ENCODE measurements at regions not wholly inside any gene's neighbourhood (a gene's known extent, or its start where the extent isn't known, plus 50 kb on each side); places are given as distances from the start of the nearest gene placed in this dataset.
"Not testable (repeated sequence)": the region's sequence is repeated elsewhere in the genome, so short reads cannot be mapped to it uniquely, and the experiment has no call there.

DNA sequence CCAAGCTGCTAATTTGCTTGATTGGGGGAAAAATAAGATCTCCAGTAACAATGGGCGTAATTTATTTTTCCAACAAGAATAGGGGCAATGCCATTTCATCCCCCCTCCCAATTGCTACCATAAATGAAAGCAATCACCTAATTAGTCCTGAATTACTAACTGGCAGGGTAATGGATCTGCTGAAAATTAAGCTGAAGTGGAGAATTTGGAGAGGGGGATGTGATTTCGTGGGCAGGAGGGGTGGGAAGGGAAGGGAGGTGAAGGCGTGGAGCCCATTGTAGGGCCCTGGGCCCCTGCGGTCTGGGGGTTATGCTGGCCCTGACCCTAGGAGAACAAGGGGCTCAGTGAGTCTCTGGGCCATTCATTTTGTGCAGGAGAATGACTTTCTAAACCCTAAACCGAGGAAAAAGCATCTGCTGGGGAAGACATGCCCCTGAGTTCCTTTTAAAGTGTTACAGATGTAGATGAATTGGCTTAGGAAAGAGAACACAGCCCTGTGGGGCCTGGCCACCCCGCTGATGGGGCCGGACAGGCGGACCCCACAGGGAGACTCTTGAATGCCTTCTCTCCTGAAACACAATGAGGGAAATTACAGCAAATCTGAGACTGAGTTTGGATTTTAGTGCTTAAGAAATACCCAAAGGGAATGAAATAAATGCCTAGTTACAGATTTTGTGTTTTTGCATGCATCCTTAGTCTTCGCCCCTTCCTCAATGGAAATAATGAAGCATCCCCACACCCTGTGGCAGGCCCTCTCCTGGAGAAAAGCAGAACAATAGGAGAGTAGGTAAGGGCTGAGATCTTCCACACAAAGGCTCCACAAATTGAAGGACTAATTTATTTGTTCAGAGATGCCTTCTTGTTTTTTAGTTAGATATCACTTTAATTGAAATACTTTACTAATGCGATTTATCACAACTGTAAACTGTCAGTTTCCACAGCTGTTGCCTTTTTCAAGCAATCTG, 143.2 kb downstream of the PSAT1 start:
- TF ChIP-seq, protein P1, sequence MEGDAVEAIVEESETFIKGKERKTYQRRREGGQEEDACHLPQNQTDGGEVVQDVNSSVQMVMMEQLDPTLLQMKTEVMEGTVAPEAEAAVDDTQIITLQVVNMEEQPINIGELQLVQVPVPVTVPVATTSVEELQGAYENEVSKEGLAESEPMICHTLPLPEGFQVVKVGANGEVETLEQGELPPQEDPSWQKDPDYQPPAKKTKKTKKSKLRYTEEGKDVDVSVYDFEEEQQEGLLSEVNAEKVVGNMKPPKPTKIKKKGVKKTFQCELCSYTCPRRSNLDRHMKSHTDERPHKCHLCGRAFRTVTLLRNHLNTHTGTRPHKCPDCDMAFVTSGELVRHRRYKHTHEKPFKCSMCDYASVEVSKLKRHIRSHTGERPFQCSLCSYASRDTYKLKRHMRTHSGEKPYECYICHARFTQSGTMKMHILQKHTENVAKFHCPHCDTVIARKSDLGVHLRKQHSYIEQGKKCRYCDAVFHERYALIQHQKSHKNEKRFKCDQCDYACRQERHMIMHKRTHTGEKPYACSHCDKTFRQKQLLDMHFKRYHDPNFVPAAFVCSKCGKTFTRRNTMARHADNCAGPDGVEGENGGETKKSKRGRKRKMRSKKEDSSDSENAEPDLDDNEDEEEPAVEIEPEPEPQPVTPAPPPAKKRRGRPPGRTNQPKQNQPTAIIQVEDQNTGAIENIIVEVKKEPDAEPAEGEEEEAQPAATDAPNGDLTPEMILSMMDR (IDR thresholded peaks at IDR 0.05; ENCODE audit: insufficient read depth, low read depth, low read length): no peak; the same call in 1 of the 2 replicates
- DNase-seq (ENCODE audit: low read depth): no peak
- no peaks in the 10 kb centered on the region for H3K27me3 ChIP-seq (ENCODE audit: control insufficient read depth, insufficient read depth, low read length)
- H3K36me3 ChIP-seq (ENCODE audit: control insufficient read depth, insufficient read depth, low read length): no peaks in the 10 kb centered on the region
- POLR2A ChIA-PET: no interaction called here
- CTCF ChIA-PET: interaction anchor here (0.6 to 1.6 kb wide), 26 partner anchors 8 to 1632 kb away, joined by 3 to 8 read pairs (median 3); no protein-coding TSS in a partner anchor
- H3K4me3 ChIP-seq (ENCODE audit: low read depth, low read length): no peak overlapping the region

DNA sequence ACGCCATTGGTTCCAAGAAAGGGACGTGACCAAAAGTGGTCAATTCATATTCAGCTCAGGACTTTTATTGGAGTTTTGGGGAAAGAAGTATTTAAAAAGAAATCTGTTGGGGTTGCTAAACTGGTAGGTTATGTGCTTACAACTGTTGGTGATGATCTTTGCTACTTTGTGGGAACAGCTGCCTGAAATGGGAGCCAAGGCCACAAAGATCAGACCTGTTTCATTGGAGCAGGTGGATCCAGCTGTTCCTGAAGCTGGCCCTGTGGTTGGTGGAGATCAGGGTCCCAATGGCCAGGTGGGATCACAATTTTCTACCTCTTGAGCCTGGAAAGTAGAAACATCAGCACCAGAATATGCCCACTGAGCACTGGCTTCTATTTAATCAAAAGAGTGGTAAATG, 144.5 kb downstream of the PSAT1 start:
- POLR2A ChIA-PET: no interaction called here
- CTCF ChIA-PET: interaction anchor here (1.4 kb wide), 1 partner anchor 1128 kb away, joined by 3 read pairs; no protein-coding TSS in a partner anchor
- no peak for DNase-seq (ENCODE audit: low read depth)
- Histone ChIP-seq H3K36me3 (ENCODE audit: control insufficient read depth, insufficient read depth, low read length) (no peaks in the 10 kb centered on the region), H3K27me3 (ENCODE audit: control insufficient read depth, insufficient read depth, low read length) (no peaks in the 10 kb centered on the region), H3K4me3 (ENCODE audit: low read depth, low read length) (no peak overlapping the region)
- TF ChIP-seq, protein P1 (IDR thresholded peaks at IDR 0.05; ENCODE audit: insufficient read depth, low read depth, low read length): no peak

DNA sequence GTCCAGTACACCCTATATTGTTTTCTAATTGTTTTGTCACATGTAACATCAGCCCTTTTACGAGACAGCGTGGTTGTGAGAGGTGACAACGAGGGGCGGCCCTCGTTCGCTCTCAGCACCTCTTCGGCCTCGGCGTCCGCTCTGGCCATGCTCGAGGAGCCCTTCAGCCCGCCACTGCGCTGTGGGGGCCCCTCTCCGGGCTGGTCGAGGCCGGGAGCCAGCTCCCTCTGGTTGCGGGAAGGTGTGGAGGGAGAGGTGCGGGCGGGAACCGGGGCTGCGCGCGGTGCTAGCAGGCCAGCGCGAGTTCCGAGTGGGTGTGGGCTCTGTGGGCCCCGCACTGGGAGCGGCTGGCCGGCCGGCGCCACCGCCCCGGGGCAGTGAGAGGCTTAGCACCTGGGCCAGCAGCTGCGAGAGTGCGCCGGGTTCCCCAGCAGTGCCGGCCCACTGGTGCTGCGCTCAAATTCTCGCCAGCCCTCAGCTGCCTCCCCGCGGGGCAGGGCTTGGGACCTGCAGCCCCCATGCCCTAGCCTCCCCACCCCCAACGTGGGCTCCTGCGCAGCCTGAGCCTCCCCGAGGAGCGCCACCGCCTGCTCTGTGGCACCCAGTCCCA, 145.0 kb downstream of the PSAT1 start:
- CTCF ChIA-PET: interaction anchor here (1.4 kb wide), 1 partner anchor 1128 kb away, joined by 3 read pairs; no protein-coding TSS in a partner anchor
- Histone ChIP-seq H3K4me3 (ENCODE audit: low read depth, low read length) (no peak overlapping the region), H3K27me3 (ENCODE audit: control insufficient read depth, insufficient read depth, low read length) (no peaks in the 10 kb centered on the region), H3K36me3 (ENCODE audit: control insufficient read depth, insufficient read depth, low read length) (no peaks in the 10 kb centered on the region)
- no peak for DNase-seq (ENCODE audit: low read depth)
- POLR2A ChIA-PET: no interaction called here
- TF ChIP-seq, protein P1 (IDR thresholded peaks at IDR 0.05; ENCODE audit: insufficient read depth, low read depth, low read length): no peak

DNA sequence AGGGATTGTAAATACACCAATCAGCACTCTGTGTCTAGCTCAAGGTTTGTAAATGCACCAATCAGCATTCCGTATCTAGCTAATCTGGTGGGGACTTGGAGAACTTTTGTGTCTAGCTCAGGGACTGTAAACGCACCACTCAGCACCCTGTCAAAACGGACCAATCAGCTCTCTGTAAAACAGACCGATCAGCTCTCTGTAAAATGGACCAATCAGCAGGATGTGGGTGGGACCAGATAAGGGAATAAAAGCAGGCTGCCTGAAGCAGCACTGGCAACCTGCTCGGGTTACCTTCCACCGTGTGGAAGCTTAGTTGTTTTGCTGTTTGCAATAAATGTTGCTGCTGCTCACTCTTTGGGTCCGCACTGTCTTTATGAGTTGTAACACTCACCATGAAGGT, 145.7 kb downstream of the PSAT1 start:
- H3K27me3 ChIP-seq (ENCODE audit: control insufficient read depth, insufficient read depth, low read length); CTCF ChIA-PET; DNase-seq (ENCODE audit: low read depth); H3K36me3 ChIP-seq (ENCODE audit: control insufficient read depth, insufficient read depth, low read length); POLR2A ChIA-PET; H3K4me3 ChIP-seq (ENCODE audit: low read depth, low read length): not testable (repeated sequence)

DNA sequence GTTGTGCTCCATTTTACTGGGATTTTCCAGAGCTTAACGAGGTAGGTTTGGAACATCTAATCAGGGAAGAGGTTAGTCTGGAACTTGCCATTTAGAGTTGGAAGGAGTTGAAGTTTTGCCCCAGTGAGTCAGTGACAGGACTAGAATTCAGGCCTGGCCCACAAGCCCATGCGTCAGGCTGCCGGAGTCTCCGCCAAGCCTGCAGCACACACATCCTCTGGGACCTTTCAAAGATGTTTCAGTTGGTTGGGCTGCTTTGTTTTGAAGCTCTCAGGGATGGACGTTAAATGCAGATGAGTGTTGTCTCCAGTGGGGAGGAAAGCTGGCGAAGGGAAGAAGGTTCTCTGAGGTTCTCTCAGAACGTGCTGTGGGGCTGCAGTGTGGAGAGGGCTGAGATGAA, 147.0 kb downstream of the PSAT1 start:
- POLR2A ChIA-PET: no interaction called here
- H3K36me3 ChIP-seq (ENCODE audit: control insufficient read depth, insufficient read depth, low read length): no peaks in the 10 kb centered on the region
- no peak overlapping the region for H3K4me3 ChIP-seq (ENCODE audit: low read depth, low read length)
- H3K27me3 ChIP-seq (ENCODE audit: control insufficient read depth, insufficient read depth, low read length): no peaks in the 10 kb centered on the region
- CTCF ChIA-PET: no interaction called here
- TF ChIP-seq, protein P1 (IDR thresholded peaks at IDR 0.05; ENCODE audit: insufficient read depth, low read depth, low read length): no peak
- DNase-seq (ENCODE audit: low read depth): no peak

Measured in BJ (cell line).